Activated naive CD4-positive, alpha-beta T cell treated with anti-CD3 and anti-CD28 coated beads, Interleukin-2, amount 50 U/mL, for 72 hours (primary cell): ENCODE measurements at regions not wholly inside any gene's neighbourhood (a gene's known extent, or its start where the extent isn't known, plus 50 kb on each side); places are given as distances from the start of the nearest gene placed in this dataset.
A peak's percentile ranks its signal among the peaks of the same experiment; 100 is the strongest.
"Not testable (repeated sequence)": the region's sequence is repeated elsewhere in the genome, so short reads cannot be mapped to it uniquely, and the experiment has no call there.

Experiments used
- ATAC-seq, 2 donors: fragments of 150-1000 bp; cut with Tn5 transposase; 2 replicates each; pipeline ENCODE4 v1.10.0; 2021; ENCODE audit warnings: mild to moderate bottlenecking in 2 of 2, moderate library complexity in 2 of 2
- DNase-seq, 2 donors: peaks; one replicate each; pipeline ENCODE4 v3.0.0; 2021 to 2022; ENCODE audit warnings: low spot score in 2 of 2
- H3K27ac Mint-ChIP-seq, 2 donors: one replicate each; pipeline ENCODE4 v1.8.0; 2022; ENCODE audit warnings: mild to moderate bottlenecking in 2 of 2, mixed read lengths in 2 of 2
- H3K36me3 Mint-ChIP-seq, 2 donors: one replicate each; pipeline ENCODE4 v1.8.0; 2022; ENCODE audit warnings: mixed read lengths in 2 of 2
- H3K9me3 Mint-ChIP-seq, 2 donors: one replicate each; pipeline ENCODE4 v1.8.0; 2022; ENCODE audit warnings: mixed read lengths in 2 of 2

GRCh38 chr16:5319799-5320198 is 222.2 kb upstream of the EEF2KMT start:
- DNase-seq = no peak
- H3K9me3 Mint-ChIP-seq = peaks cover 0 to 4% of the 10 kb centered on the region in 2 donors
- no peaks in the 10 kb centered on the region for H3K36me3 Mint-ChIP-seq
- no peak overlapping the region for H3K27ac Mint-ChIP-seq
- no peak for ATAC-seq

- no peaks in the 10 kb centered on the region for H3K36me3 Mint-ChIP-seq
- H3K27ac Mint-ChIP-seq = no peak overlapping the region
- peaks cover 4 to 7% of the 10 kb centered on the region in 2 donors for H3K9me3 Mint-ChIP-seq
- ATAC-seq (no peak), DNase-seq (no peak)
These were observed 218.3 kb upstream of the EEF2KMT start for GRCh38 chr16:5315914-5316313.

- no peak overlapping the region for H3K27ac Mint-ChIP-seq
- DNase-seq (no peak), ATAC-seq (no peak)
- H3K36me3 Mint-ChIP-seq = no peaks in the 10 kb centered on the region
- H3K9me3 Mint-ChIP-seq = peaks cover 3 to 4% of the 10 kb centered on the region in 2 donors
These were observed 216.8 kb upstream of the EEF2KMT start for GRCh38 chr16:5314377-5314776.

- H3K9me3 Mint-ChIP-seq = peaks cover 9 to 10% of the 10 kb centered on the region in 2 donors
- ATAC-seq = no peak
These were observed 212.5 kb upstream of the EEF2KMT start for GRCh38 chr16:5309946-5310611.

GRCh38 chr16:5305023-5305422 is 207.4 kb upstream of the EEF2KMT start:
- Mint-ChIP-seq H3K27ac (no peak overlapping the region), H3K9me3 (peaks cover 6 to 13% of the 10 kb centered on the region in 2 donors), H3K36me3 (peaks cover 0 to 11% of the 10 kb centered on the region in 2 donors)
- no peak for ATAC-seq
- no peak for DNase-seq

More at GRCh38 chr16:5309946-5310611, 212.5 kb upstream of the EEF2KMT start:
- H3K27ac Mint-ChIP-seq = no peak overlapping the region
- DNase-seq = no peak
- peaks cover 0 to 7% of the 10 kb centered on the region in 2 donors for H3K36me3 Mint-ChIP-seq

- H3K9me3 Mint-ChIP-seq = peaks cover 0 to 7% of the 10 kb centered on the region in 2 donors
- ATAC-seq = no peak
- peaks cover 0 to 5% of the 10 kb centered on the region in 2 donors for H3K36me3 Mint-ChIP-seq
- DNase-seq = no peak
- H3K27ac Mint-ChIP-seq = no peak overlapping the region
These were observed 204.9 kb upstream of the EEF2KMT start for GRCh38 chr16:5302372-5303114.

GRCh38 chr16:5298202-5298601 is 200.6 kb upstream of the EEF2KMT start:
- no peak overlapping the region for H3K27ac Mint-ChIP-seq
- DNase-seq (no peak), ATAC-seq (no peak)
- H3K36me3 Mint-ChIP-seq = peaks cover 0 to 5% of the 10 kb centered on the region in 2 donors
- H3K9me3 Mint-ChIP-seq = peaks cover 0 to 7% of the 10 kb centered on the region in 2 donors

GRCh38 chr16:5296176-5296575 is 198.6 kb upstream of the EEF2KMT start:
- H3K27ac Mint-ChIP-seq = no peak overlapping the region
- DNase-seq = no peak
- H3K9me3 Mint-ChIP-seq = peaks cover 0 to 4% of the 10 kb centered on the region in 2 donors
- ATAC-seq = no peak
- no peaks in the 10 kb centered on the region for H3K36me3 Mint-ChIP-seq

- not testable (repeated sequence) for ATAC-seq, H3K36me3 Mint-ChIP-seq, DNase-seq, H3K9me3 Mint-ChIP-seq, H3K27ac Mint-ChIP-seq
These were observed 197.7 kb upstream of the EEF2KMT start for GRCh38 chr16:5295304-5295703.

- not testable (repeated sequence) for DNase-seq, H3K27ac Mint-ChIP-seq, ATAC-seq
- Mint-ChIP-seq H3K36me3 (peaks cover 11 to 30% of the 10 kb centered on the region in 2 donors), H3K9me3 (peaks cover 24 to 30% of the 10 kb centered on the region in 2 donors)
These were observed 184.6 kb upstream of the EEF2KMT start for GRCh38 chr16:5282152-5282551.

GRCh38 chr16:5257462-5257861 is 159.9 kb upstream of the EEF2KMT start:
- ATAC-seq (no peak), DNase-seq (no peak)
- H3K9me3 Mint-ChIP-seq = peaks cover 2 to 4% of the 10 kb centered on the region in 2 donors

GRCh38 chr16:5252791-5253190 is 155.2 kb upstream of the EEF2KMT start:
- no peak overlapping the region for H3K27ac Mint-ChIP-seq
- DNase-seq (no peak), ATAC-seq (no peak)
- peaks cover 2 to 4% of the 10 kb centered on the region in 2 donors for H3K9me3 Mint-ChIP-seq
- no peaks in the 10 kb centered on the region for H3K36me3 Mint-ChIP-seq

More at GRCh38 chr16:5257462-5257861, 159.9 kb upstream of the EEF2KMT start:
- H3K36me3 Mint-ChIP-seq = no peaks in the 10 kb centered on the region
- H3K27ac Mint-ChIP-seq = no peak overlapping the region

- H3K27ac Mint-ChIP-seq, H3K9me3 Mint-ChIP-seq, H3K36me3 Mint-ChIP-seq, ATAC-seq, DNase-seq: not testable (repeated sequence)
These were observed 149.8 kb upstream of the EEF2KMT start for GRCh38 chr16:5247403-5247802.

GRCh38 chr16:5240278-5240626 is 142.7 kb upstream of the EEF2KMT start:
- not testable (repeated sequence) for ATAC-seq, H3K9me3 Mint-ChIP-seq, H3K27ac Mint-ChIP-seq, H3K36me3 Mint-ChIP-seq, DNase-seq

GRCh38 chr16:5239472-5240277 is 142.1 kb upstream of the EEF2KMT start:
- peak; percentile 39 to 64 for ATAC-seq
- peak; percentile 64 to 78 for DNase-seq
- H3K27ac Mint-ChIP-seq, H3K9me3 Mint-ChIP-seq, H3K36me3 Mint-ChIP-seq: not testable (repeated sequence)

- Mint-ChIP-seq H3K27ac (no peak overlapping the region), H3K9me3 (no peaks in the 10 kb centered on the region), H3K36me3 (peaks cover 0 to 7% of the 10 kb centered on the region in 2 donors)
- ATAC-seq (no peak), DNase-seq (no peak)
These were observed 137.5 kb upstream of the EEF2KMT start for GRCh38 chr16:5235119-5235518.
